Choroid plexus epithelial cell (primary cell): ENCODE measurements at regions not wholly inside any gene's neighbourhood (a gene's known extent, or its start where the extent isn't known, plus 50 kb on each side); places are given as distances from the start of the nearest gene placed in this dataset.

Experiments
- DNase-seq: peaks from one replicate; pipeline ENCODE4 v3.0.0-alpha.2; 2010; ENCODE audit warnings: low read depth
- H3K4me3 ChIP-seq: 2 replicates; pipeline ENCODE4 v1.5.1; 2011; ENCODE audit warnings: low read depth, mild to moderate bottlenecking, control low read depth, low read length, moderate library complexity
- TF ChIP-seq, protein P1 (sequence below): conservative IDR thresholded peaks from 2 replicates; pipeline ENCODE4 v1.5.1; 2011; ENCODE audit warnings: low read depth, mild to moderate bottlenecking, control low read depth, inconsistent platforms, low read length, moderate library complexity

DNA sequence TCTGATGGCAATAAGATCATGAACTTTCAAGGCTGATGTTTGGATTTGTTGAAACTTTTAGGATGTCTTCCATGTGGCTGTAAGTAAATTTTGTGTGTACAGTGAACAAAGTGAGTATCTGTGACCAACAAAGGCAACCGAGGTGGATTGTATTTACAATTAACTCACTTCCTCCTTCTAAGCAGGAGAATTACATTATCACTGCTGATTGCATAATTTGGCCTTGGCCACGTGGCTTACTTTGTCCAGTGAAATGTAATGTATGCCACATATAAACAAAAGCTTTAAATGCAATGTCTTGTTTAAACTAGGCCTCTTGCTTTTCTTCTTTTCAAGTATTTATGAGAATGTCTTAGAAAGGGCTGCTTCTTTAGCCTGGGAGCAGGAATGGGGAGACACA lies 66.3 kb upstream of the MAD2L1 start:
- H3K4me3 ChIP-seq = no peak overlapping the region
- TF ChIP-seq, protein P1, sequence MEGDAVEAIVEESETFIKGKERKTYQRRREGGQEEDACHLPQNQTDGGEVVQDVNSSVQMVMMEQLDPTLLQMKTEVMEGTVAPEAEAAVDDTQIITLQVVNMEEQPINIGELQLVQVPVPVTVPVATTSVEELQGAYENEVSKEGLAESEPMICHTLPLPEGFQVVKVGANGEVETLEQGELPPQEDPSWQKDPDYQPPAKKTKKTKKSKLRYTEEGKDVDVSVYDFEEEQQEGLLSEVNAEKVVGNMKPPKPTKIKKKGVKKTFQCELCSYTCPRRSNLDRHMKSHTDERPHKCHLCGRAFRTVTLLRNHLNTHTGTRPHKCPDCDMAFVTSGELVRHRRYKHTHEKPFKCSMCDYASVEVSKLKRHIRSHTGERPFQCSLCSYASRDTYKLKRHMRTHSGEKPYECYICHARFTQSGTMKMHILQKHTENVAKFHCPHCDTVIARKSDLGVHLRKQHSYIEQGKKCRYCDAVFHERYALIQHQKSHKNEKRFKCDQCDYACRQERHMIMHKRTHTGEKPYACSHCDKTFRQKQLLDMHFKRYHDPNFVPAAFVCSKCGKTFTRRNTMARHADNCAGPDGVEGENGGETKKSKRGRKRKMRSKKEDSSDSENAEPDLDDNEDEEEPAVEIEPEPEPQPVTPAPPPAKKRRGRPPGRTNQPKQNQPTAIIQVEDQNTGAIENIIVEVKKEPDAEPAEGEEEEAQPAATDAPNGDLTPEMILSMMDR = no peak
- DNase-seq = peak; percentile 33

DNA sequence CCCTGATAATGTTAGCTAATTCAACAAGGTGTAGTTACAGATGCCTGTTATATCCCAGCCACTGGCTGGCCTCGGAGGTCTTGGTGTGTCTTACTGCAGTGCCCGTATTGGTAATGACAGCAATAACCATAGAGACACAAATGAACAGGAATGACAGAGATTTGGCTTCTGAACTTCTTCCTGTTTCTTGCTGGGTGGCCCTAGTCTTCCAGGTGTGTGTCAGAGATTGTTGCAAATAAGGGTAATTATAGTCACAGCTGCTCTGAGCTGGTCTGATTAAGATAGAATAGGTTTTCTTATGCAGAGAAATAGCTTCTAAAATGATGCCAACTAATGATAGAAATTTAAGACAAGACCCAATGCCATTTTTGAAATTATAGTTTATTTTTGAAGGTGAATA lies 64.1 kb upstream of the MAD2L1 start:
- TF ChIP-seq, protein P1 = no peak
- no peak overlapping the region for H3K4me3 ChIP-seq
- DNase-seq = no peak
